ENCODE measurements at regions not wholly inside any gene's neighbourhood (a gene's known extent, or its start where the extent isn't known, plus 50 kb on each side); places are given as distances from the start of the nearest gene placed in this dataset.

DNA sequence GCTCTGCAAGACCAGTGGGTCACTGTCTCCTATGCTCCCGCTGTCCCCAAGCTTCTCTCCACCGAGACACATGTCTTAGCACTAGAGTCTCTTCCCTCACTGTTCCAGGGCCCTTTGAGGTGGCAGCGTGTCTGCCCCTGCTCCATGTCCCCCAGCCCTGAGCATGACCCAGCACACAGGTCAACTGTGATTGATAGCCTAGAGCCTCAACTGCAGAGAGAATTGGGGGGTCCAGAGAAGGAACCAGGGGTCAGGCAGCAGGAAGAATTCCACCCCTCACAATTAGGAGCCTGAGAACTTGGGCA lies 54.6 kb upstream of the ODC1 start:
- TF ChIP-seq, protein P1, sequence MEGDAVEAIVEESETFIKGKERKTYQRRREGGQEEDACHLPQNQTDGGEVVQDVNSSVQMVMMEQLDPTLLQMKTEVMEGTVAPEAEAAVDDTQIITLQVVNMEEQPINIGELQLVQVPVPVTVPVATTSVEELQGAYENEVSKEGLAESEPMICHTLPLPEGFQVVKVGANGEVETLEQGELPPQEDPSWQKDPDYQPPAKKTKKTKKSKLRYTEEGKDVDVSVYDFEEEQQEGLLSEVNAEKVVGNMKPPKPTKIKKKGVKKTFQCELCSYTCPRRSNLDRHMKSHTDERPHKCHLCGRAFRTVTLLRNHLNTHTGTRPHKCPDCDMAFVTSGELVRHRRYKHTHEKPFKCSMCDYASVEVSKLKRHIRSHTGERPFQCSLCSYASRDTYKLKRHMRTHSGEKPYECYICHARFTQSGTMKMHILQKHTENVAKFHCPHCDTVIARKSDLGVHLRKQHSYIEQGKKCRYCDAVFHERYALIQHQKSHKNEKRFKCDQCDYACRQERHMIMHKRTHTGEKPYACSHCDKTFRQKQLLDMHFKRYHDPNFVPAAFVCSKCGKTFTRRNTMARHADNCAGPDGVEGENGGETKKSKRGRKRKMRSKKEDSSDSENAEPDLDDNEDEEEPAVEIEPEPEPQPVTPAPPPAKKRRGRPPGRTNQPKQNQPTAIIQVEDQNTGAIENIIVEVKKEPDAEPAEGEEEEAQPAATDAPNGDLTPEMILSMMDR (IDR thresholded peaks at IDR 0.05; ENCODE audit: insufficient read depth, low read length), result no peak
- no peak for TF ChIP-seq POLR2AphosphoS5 (IDR thresholded peaks at IDR 0.05; ENCODE audit: low read depth)

Measured in HL-60 (cell line).